ENCODE measurements at regions not wholly inside any gene's neighbourhood (a gene's known extent, or its start where the extent isn't known, plus 50 kb on each side); places are given as distances from the start of the nearest gene placed in this dataset.
A peak's percentile ranks its signal among the peaks of the same experiment; 100 is the strongest.
"Not testable (repeated sequence)": the region's sequence is repeated elsewhere in the genome, so short reads cannot be mapped to it uniquely, and the experiment has no call there.

GRCh38 chr14:34081101-34081575 lies 130.3 kb upstream of the EGLN3 start:
- no peak overlapping the region for H3K4me3 ChIP-seq (ENCODE audit: low read depth, low read length)
- DNase-seq (ENCODE audit: low read depth, low spot score): peak; percentile 65
- no peak for TF ChIP-seq CTCF (IDR thresholded peaks at IDR 0.05; ENCODE audit: low read depth, low read length)
- in situ Hi-C loops (cut with HindIII; ENCODE audit: low sequenced_read_pairs): no loop called here

- in situ Hi-C loops (cut with HindIII; ENCODE audit: low sequenced_read_pairs); DNase-seq (ENCODE audit: low read depth, low spot score): not testable (repeated sequence)
Observed at GRCh38 chr14:34079643-34080042, 128.8 kb upstream of the EGLN3 start.

GRCh38 chr14:34078117-34078743 lies 127.4 kb upstream of the EGLN3 start:
- in situ Hi-C loops (cut with HindIII; ENCODE audit: low sequenced_read_pairs): no loop called here
- no peak overlapping the region for H3K4me3 ChIP-seq (ENCODE audit: low read depth, low read length)
- peak; percentile 77 for DNase-seq (ENCODE audit: low read depth, low spot score)
- TF ChIP-seq CTCF (IDR thresholded peaks at IDR 0.05; ENCODE audit: low read depth, low read length): no peak

More at GRCh38 chr14:34079643-34080042, 128.8 kb upstream of the EGLN3 start:
- not testable (repeated sequence) for H3K4me3 ChIP-seq (ENCODE audit: low read depth, low read length)

GRCh38 chr14:34075826-34076225 lies 125.0 kb upstream of the EGLN3 start:
- H3K4me3 ChIP-seq (ENCODE audit: low read depth, low read length): no peak overlapping the region
- no peak for DNase-seq (ENCODE audit: low read depth, low spot score)
- no peak for TF ChIP-seq CTCF (IDR thresholded peaks at IDR 0.05; ENCODE audit: low read depth, low read length)
- in situ Hi-C loops (cut with HindIII; ENCODE audit: low sequenced_read_pairs): no loop called here

- in situ Hi-C loops (cut with HindIII; ENCODE audit: low sequenced_read_pairs): no loop called here
- DNase-seq (ENCODE audit: low read depth, low spot score): no peak
- TF ChIP-seq CTCF (IDR thresholded peaks at IDR 0.05; ENCODE audit: low read depth, low read length): no peak
- H3K4me3 ChIP-seq (ENCODE audit: low read depth, low read length): no peak overlapping the region
Observed at GRCh38 chr14:34075042-34075744, 124.3 kb upstream of the EGLN3 start.

- DNase-seq (ENCODE audit: low read depth, low spot score): no peak
- H3K4me3 ChIP-seq (ENCODE audit: low read depth, low read length): no peak overlapping the region
- TF ChIP-seq CTCF (IDR thresholded peaks at IDR 0.05; ENCODE audit: low read depth, low read length): no peak
- in situ Hi-C loops (cut with HindIII; ENCODE audit: low sequenced_read_pairs): no loop called here
Observed at GRCh38 chr14:34072921-34073320, 122.0 kb upstream of the EGLN3 start.

GRCh38 chr14:34072401-34072800 lies 121.5 kb upstream of the EGLN3 start:
- no peak for TF ChIP-seq CTCF (IDR thresholded peaks at IDR 0.05; ENCODE audit: low read depth, low read length)
- no peak for DNase-seq (ENCODE audit: low read depth, low spot score)
- in situ Hi-C loops (cut with HindIII; ENCODE audit: low sequenced_read_pairs): no loop called here
- H3K4me3 ChIP-seq (ENCODE audit: low read depth, low read length): no peak overlapping the region
